GM12873 (cell line): ENCODE measurements at regions not wholly inside any gene's neighbourhood (a gene's known extent, or its start where the extent isn't known, plus 50 kb on each side); places are given as distances from the start of the nearest gene placed in this dataset.

Experiments used
- CTCF ChIP-seq: IDR thresholded peaks from 2 replicates; pipeline ENCODE4 v1.5.1; 2012; ENCODE audit warnings: low read depth, mild to moderate bottlenecking, moderate library complexity, low read length, control low read depth; ENCODE audit not compliant: insufficient read depth; ENCODE audit errors: missing control alignments

- no peak for TF ChIP-seq CTCF
Observed at GRCh38 chr14:98236314-98236713, 1035.7 kb downstream of the BCL11B start.

- TF ChIP-seq CTCF, result no peak
Observed at GRCh38 chr14:98237939-98238338, 1034.1 kb downstream of the BCL11B start.

DNA sequence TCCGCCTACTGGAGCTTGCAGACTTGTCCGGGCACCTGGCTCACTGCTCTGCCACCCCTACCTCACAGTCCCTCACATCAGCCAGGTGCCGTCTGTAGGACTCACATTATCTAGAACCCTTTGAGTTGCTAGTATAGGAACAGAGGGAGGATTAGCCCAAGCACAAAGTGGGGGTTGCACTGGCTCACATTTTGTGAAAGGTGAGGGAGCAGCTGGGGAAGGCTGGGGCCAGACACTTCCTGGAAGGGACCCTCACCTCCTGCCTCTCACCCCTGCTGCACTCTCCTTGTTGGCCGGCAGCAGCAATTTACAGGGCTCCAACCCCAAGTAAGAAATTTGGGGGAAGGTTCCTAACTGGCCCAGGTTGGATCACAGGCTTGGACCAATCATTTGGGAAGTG is 1031.6 kb downstream of the BCL11B start:
- no peak for TF ChIP-seq CTCF

DNA sequence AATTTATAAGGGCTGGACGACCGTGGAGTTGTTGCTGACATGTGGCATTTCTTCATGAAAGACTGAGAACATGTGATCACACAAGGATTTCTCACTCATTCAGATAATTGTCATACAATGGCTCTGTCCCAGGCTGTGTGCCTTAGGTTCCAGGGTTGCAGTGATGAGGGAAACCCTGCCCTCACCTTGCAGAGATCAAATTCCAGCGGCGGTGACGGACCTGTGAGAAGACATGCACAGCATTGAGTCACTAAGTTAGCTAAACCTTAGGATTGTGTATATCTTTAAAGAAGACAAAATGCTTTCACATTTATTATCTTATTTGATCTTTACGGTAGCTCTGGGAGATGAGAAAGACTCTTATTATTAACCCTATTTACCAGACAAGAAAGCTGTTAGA is 1029.1 kb downstream of the BCL11B start:
- TF ChIP-seq CTCF, result no peak

GRCh38 chr14:98243332-98243731 is 1028.7 kb downstream of the BCL11B start:
- no peak for TF ChIP-seq CTCF

GRCh38 chr14:98244162-98244948 is 1027.6 kb downstream of the BCL11B start:
- TF ChIP-seq CTCF, result no peak

DNA sequence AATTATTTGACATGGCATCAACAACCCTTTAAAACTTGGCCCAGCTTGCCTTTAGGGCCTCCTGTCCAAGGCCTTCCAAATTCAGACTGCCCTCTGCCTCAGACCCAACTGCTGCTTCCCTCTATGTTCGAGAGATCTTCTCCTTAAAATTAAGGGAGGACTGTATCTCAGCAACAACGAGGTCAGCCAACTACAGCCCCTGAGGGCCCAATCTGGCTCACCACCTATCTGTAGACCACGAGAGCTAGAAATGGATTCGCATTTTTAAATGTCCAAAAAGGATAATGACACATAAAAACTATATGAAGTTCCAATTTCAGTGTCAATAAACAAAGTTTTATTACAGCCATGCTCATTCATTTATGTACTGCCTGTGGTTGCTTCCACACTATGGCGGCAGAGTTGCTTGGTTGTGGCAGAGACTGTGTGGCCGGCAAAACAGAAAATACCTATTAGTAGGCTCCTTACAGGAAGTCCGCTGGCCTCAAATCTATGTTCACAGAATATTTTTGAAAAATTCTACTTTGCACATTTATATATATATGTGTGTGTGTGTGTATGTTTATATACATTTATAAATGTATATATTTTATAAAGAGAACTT is 1026.9 kb downstream of the BCL11B start:
- no peak for TF ChIP-seq CTCF
